Right lobe of liver (tissue), 4 donors: ENCODE measurements at regions not wholly inside any gene's neighbourhood (a gene's known extent, or its start where the extent isn't known, plus 50 kb on each side); places are given as distances from the start of the nearest gene placed in this dataset.

Experiments
- POLR2A ChIP-seq: fragments of 450-650 bp; IDR thresholded peaks from one replicate; pipeline ENCODE4 v1.6.1; 2017; ENCODE audit warnings: antibody characterized with exemption, mild to moderate bottlenecking
- TF ChIP-seq, protein P1 (sequence below), 4 donors: fragments of 200-600 bp in 3 of 4; fragments of 450-650 bp in 1 of 4; IDR thresholded peaks; one replicate each; pipeline versions ENCODE4 v1.5.1 to v1.8.0; 2016 to 2022; ENCODE audit warnings: antibody characterized with exemption in 4 of 4, mild to moderate bottlenecking in 2 of 4
- donor health status: DM: no; HTN: no; CAD: no.
- donor health status: DM: no; HTN: no; CAD: no.
- donor health status: DM: no; HTN: yes; CAD: no.

DNA sequence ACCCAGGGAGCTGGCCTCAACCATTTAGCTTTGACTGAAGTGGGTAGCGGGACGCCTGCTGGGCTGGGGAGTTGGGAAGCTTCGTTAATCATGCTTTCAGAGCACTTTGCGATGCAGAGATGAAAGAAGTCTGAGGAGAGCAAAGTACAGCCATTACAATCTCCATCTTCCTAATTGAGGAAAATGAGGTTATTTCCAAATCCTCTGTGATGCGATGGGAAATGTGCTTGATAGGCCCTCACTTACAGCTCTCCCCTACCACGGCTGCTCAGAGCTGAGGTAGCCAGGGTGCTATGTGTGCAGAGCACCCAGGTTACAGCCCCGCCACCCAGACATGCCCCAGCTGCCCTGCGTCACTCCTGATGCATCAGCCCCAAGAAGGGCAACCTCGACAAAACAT, 326.5 kb upstream of the KLHL29 start:
- TF ChIP-seq, protein P1, sequence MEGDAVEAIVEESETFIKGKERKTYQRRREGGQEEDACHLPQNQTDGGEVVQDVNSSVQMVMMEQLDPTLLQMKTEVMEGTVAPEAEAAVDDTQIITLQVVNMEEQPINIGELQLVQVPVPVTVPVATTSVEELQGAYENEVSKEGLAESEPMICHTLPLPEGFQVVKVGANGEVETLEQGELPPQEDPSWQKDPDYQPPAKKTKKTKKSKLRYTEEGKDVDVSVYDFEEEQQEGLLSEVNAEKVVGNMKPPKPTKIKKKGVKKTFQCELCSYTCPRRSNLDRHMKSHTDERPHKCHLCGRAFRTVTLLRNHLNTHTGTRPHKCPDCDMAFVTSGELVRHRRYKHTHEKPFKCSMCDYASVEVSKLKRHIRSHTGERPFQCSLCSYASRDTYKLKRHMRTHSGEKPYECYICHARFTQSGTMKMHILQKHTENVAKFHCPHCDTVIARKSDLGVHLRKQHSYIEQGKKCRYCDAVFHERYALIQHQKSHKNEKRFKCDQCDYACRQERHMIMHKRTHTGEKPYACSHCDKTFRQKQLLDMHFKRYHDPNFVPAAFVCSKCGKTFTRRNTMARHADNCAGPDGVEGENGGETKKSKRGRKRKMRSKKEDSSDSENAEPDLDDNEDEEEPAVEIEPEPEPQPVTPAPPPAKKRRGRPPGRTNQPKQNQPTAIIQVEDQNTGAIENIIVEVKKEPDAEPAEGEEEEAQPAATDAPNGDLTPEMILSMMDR (IDR thresholded peaks at IDR 0.05): no peak
- TF ChIP-seq POLR2A: no peak
